ENCODE measurements at regions not wholly inside any gene's neighbourhood (a gene's known extent, or its start where the extent isn't known, plus 50 kb on each side); places are given as distances from the start of the nearest gene placed in this dataset.

GRCh38 chr14:85205875-85206274 is 324.1 kb upstream of the FLRT2 start:
- DNase-seq (ENCODE audit: low read depth) = no peak
- H3K4me3 ChIP-seq (ENCODE audit: low read length) = no peak overlapping the region
- TF ChIP-seq CTCF (conservative IDR thresholded peaks at IDR 0.05; ENCODE audit: low read length) = no peak

GRCh38 chr14:85214471-85214870 is 315.5 kb upstream of the FLRT2 start:
- peak; percentile 16 for DNase-seq (ENCODE audit: low read depth)
- H3K4me3 ChIP-seq (ENCODE audit: low read length) = no peak overlapping the region
- TF ChIP-seq CTCF (conservative IDR thresholded peaks at IDR 0.05; ENCODE audit: low read length) = no peak

- no peak for DNase-seq (ENCODE audit: low read depth)
- no peak for TF ChIP-seq CTCF (conservative IDR thresholded peaks at IDR 0.05; ENCODE audit: low read length)
- no peak overlapping the region for H3K4me3 ChIP-seq (ENCODE audit: low read length)
Measured at GRCh38 chr14:85217412-85217811, 312.5 kb upstream of the FLRT2 start.

- no peak for TF ChIP-seq CTCF (conservative IDR thresholded peaks at IDR 0.05; ENCODE audit: low read length)
- DNase-seq (ENCODE audit: low read depth) = no peak
Measured at GRCh38 chr14:85218982-85219381, 311.0 kb upstream of the FLRT2 start.

GRCh38 chr14:85221832-85222231 is 308.1 kb upstream of the FLRT2 start:
- no peak for TF ChIP-seq CTCF (conservative IDR thresholded peaks at IDR 0.05; ENCODE audit: low read length)
- H3K4me3 ChIP-seq (ENCODE audit: low read length) = no peak overlapping the region
- DNase-seq (ENCODE audit: low read depth) = no peak

More at GRCh38 chr14:85218982-85219381, 311.0 kb upstream of the FLRT2 start:
- H3K4me3 ChIP-seq (ENCODE audit: low read length) = no peak overlapping the region

- DNase-seq (ENCODE audit: low read depth) = no peak
- no peak overlapping the region for H3K4me3 ChIP-seq (ENCODE audit: low read length)
- no peak for TF ChIP-seq CTCF (conservative IDR thresholded peaks at IDR 0.05; ENCODE audit: low read length)
Measured at GRCh38 chr14:85222341-85222740, 307.6 kb upstream of the FLRT2 start.

- no peak for TF ChIP-seq CTCF (conservative IDR thresholded peaks at IDR 0.05; ENCODE audit: low read length)
- no peak for DNase-seq (ENCODE audit: low read depth)
- no peak overlapping the region for H3K4me3 ChIP-seq (ENCODE audit: low read length)
Measured at GRCh38 chr14:85223667-85224066, 306.3 kb upstream of the FLRT2 start.
